MCF 10A (cell line): ENCODE measurements at regions not wholly inside any gene's neighbourhood (a gene's known extent, or its start where the extent isn't known, plus 50 kb on each side); places are given as distances from the start of the nearest gene placed in this dataset.

Source experiments
- BruUV-seq: library from RNA; stranded (reverse); fragments of 400-500 nt; replicated peaks from 2 replicates; lab custom pipeline; 2021; lab: Mats Ljungman, UMichigan
- CTCF ChIA-PET: fragments of 300-600 bp; sonication (Branson Sonifier 250); formaldehyde crosslinking; extraction: SDS; loops from one replicate; lab custom pipeline; 2021; ENCODE audit warnings: antibody characterized with exemption, inconsistent platforms; lab: Yijun Ruan, JAX
- POLR2A ChIA-PET: fragments of 300-600, 350-650 bp; sonication (Branson Sonifier 250); formaldehyde crosslinking; extraction: SDS; loops from one replicate; lab custom pipeline; 2020; ENCODE audit warnings: antibody characterized with exemption, inconsistent platforms; lab: Yijun Ruan, JAX
- DNase-seq: peaks from one replicate; pipeline ENCODE4 v3.0.0-alpha.2; 2018; ENCODE audit not compliant: unreplicated experiment
- H3K27ac Mint-ChIP-seq: one replicate; pipeline ENCODE4 v1.8.0; 2022; ENCODE audit warnings: mild to moderate bottlenecking, low read depth, mixed read lengths; ENCODE audit not compliant: unreplicated experiment
- H3K27me3 Mint-ChIP-seq: one replicate; pipeline ENCODE4 v1.8.0; 2022; ENCODE audit warnings: mixed read lengths; ENCODE audit not compliant: insufficient read depth, unreplicated experiment
- H3K36me3 Mint-ChIP-seq: one replicate; pipeline ENCODE4 v1.8.0; 2022; ENCODE audit warnings: mild to moderate bottlenecking, moderate library complexity, mixed read lengths; ENCODE audit not compliant: insufficient read depth, unreplicated experiment
- H3K4me1 Mint-ChIP-seq: one replicate; pipeline ENCODE4 v1.8.0; 2022; ENCODE audit warnings: mixed read lengths; ENCODE audit not compliant: insufficient read depth, unreplicated experiment
- H3K4me3 Mint-ChIP-seq: one replicate; pipeline ENCODE4 v1.8.0; 2022; ENCODE audit warnings: mild to moderate bottlenecking, moderate library complexity, mixed read lengths; ENCODE audit not compliant: unreplicated experiment
- H3K9me3 Mint-ChIP-seq: one replicate; pipeline ENCODE4 v1.8.0; 2022; ENCODE audit warnings: mixed read lengths; ENCODE audit not compliant: unreplicated experiment
- intact Hi-C: fragments of 100-400 bp; cut with micrococcal nuclease; formaldehyde crosslinking; loops from 2 replicates; pipeline ENCODE4 v1.14.1; 2022
- TF ChIP-seq, protein P1 (sequence below): fragments of 200-600 bp; IDR thresholded peaks from one replicate; pipeline ENCODE4 v1.8.0; 2022; ENCODE audit warnings: antibody characterized with exemption, mild to moderate bottlenecking; ENCODE audit not compliant: unreplicated experiment

DNA sequence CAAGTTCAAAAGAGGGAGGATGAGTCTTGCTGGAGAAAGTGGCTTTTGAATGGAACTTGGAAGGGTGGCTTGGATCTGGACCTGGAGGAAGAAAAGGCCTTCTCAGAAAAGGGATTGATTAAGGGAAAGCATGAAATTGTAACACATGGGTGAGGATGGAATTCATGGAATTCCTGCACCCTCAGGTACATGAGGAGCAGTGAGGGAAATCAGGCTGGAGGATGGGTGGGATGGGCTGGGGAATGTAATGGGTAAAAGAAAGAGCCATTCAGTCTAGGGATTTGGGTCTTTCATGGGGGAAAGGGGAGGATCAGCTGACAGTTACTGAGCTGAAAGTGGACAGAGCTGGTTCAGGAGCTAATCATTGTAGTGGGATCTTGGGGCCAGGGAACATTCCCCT, 51.2 kb upstream of the HAAO start:
- H3K36me3 Mint-ChIP-seq, result no peaks in the 10 kb centered on the region
- no peak for DNase-seq
- no peak overlapping the region for H3K4me3 Mint-ChIP-seq
- no TSS peak for BruUV-seq
- no peaks in the 10 kb centered on the region for H3K27me3 Mint-ChIP-seq
- intact Hi-C loops, result no loop called here
- POLR2A ChIA-PET, result no interaction called here
- H3K9me3 Mint-ChIP-seq, result no peaks in the 10 kb centered on the region
- CTCF ChIA-PET, result interaction anchor here (0.6 to 1.1 kb wide), 2 partner anchors 16 to 386 kb away, joined by 4 read pairs; no protein-coding TSS in a partner anchor
- TF ChIP-seq, protein P1, sequence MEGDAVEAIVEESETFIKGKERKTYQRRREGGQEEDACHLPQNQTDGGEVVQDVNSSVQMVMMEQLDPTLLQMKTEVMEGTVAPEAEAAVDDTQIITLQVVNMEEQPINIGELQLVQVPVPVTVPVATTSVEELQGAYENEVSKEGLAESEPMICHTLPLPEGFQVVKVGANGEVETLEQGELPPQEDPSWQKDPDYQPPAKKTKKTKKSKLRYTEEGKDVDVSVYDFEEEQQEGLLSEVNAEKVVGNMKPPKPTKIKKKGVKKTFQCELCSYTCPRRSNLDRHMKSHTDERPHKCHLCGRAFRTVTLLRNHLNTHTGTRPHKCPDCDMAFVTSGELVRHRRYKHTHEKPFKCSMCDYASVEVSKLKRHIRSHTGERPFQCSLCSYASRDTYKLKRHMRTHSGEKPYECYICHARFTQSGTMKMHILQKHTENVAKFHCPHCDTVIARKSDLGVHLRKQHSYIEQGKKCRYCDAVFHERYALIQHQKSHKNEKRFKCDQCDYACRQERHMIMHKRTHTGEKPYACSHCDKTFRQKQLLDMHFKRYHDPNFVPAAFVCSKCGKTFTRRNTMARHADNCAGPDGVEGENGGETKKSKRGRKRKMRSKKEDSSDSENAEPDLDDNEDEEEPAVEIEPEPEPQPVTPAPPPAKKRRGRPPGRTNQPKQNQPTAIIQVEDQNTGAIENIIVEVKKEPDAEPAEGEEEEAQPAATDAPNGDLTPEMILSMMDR, result no peak
- H3K4me1 Mint-ChIP-seq, result peaks cover 6% of the 10 kb centered on the region
- H3K27ac Mint-ChIP-seq, result no peak overlapping the region

DNA sequence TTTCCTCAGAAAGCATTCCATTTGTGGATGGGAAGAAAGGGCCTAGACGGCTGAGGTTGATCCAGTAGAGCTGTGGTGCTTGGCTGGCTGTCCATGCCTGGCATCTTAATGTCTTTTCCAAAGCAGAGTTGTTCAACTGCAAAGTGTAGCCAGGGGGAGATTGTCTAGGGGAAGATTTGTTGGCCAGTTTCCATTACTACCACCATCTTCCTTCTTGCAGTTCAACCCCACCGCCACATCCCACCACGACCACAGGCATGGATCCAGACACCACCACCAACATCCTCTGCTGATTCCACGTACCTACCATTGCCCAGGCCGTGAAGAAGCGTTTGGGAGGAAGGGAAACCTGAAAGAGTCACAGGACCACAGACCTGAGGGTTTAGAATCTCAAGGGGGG, 50.7 kb upstream of the HAAO start:
- Mint-ChIP-seq H3K27ac (no peak overlapping the region), H3K27me3 (no peaks in the 10 kb centered on the region), H3K4me1 (peaks cover 6% of the 10 kb centered on the region), H3K36me3 (no peaks in the 10 kb centered on the region), H3K9me3 (no peaks in the 10 kb centered on the region), H3K4me3 (no peak overlapping the region)
- intact Hi-C loops, result no loop called here
- TF ChIP-seq, protein P1, result no peak
- BruUV-seq, result no TSS peak
- CTCF ChIA-PET, result interaction anchor here (1.1 kb wide), 1 partner anchor 15 kb away, joined by 4 read pairs; no protein-coding TSS in a partner anchor
- POLR2A ChIA-PET, result no interaction called here
- DNase-seq, result no peak

DNA sequence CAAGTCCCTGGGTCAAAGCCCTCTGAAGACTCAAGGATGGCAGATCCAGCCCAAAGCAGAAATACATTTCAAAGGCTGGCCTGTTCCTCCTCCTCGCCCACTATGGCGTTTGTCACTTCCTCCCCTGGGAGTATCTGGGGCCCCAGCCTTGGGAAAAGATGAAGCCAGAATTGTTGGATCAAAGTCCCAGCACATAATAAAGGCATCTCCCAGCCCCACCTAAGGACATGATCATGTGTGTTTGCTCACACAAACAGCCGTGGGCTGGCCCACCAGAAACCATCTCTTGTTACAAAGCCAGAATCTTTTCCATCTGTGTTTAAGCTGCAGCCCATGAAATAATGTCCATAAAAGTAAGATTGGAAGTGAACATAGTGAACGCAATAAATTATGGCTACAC, 50.1 kb upstream of the HAAO start:
- Mint-ChIP-seq H3K27ac (no peak overlapping the region), H3K9me3 (no peaks in the 10 kb centered on the region), H3K4me1 (peaks cover 6% of the 10 kb centered on the region), H3K27me3 (no peaks in the 10 kb centered on the region), H3K4me3 (no peak overlapping the region), H3K36me3 (no peaks in the 10 kb centered on the region)
- POLR2A ChIA-PET, result no interaction called here
- intact Hi-C loops, result no loop called here
- no peak for DNase-seq
- TF ChIP-seq, protein P1, result no peak
- no TSS peak for BruUV-seq
- CTCF ChIA-PET, result interaction anchor here (0.6 kb wide), 1 partner anchor 16 kb away, joined by 4 read pairs; no protein-coding TSS in a partner anchor
